SKM-1 treated with dmso at 0.1 percent for 144 hours (cell line): ENCODE measurements at regions not wholly inside any gene's neighbourhood (a gene's known extent, or its start where the extent isn't known, plus 50 kb on each side); places are given as distances from the start of the nearest gene placed in this dataset.
"Not testable (repeated sequence)": the region's sequence is repeated elsewhere in the genome, so short reads cannot be mapped to it uniquely, and the experiment has no call there.

Experiments
- DNase-seq: peaks from one replicate; lab custom pipeline; 2025; ENCODE audit not compliant: unreplicated experiment; lab: John Stamatoyannopoulos, UW

DNA sequence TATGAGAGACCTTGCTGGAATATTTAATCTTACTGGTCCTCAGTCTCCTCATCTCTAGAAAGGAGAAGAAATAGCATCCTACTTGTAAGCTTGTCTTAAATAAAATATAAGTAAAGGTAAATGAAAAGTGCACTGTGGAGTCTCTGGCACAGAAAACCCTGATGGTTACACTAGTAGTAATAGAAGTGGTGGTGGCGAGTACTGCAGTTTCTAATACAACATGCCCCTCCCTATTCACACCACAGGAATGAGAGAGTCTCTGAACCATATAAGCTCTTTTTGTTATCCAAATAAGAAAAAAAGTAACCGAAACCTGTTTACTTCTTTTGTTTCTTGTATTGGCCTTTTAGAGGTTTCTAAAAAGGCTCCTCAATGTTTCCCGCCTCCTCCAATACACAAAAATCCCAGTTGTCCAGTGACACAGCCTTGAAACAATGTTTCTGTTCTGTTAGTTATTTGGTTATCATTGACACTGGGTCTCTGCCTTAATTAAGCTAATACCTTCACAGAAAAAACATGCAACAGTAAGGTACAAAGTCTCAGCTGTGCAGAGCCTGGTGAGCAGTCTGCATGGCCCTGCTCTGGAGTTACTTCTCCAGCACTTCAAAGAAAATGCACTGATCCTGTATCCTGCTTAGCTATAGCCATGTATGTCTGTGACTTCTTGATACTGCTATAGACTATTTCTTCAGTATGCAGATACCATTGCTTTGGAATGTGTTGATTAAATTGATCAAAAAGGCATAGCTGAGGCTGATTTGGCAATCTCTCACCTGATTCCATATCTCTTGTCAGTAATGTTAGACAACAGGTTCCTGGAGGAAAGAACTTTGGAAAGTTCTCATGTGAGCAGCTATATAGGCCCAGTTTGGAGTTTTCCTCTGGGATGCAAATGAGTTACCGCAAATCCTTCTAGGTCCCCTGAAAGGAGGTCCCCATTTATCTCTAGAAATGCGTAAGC is 315.6 kb upstream of the IL12A start:
- DNase-seq: no peak

DNA sequence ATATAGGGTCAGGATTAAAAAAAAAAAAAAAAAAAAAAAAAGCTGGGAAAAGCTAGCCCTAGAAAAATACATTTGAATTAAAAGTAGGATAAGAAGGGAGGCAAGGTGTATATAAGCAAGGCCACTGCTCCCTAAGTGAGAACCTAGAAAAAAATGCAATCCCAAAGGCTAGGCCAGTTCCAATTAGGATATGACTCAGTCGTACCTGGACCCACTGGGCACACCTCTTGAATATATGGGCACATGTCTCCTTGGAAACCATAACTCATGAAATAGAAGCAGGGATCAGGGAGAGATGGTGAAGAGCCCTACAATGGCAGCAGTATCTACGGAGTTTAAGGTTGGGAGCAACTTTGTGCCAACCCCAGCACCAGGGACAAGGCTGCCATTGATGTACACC is 314.1 kb upstream of the IL12A start:
- DNase-seq: no peak

DNA sequence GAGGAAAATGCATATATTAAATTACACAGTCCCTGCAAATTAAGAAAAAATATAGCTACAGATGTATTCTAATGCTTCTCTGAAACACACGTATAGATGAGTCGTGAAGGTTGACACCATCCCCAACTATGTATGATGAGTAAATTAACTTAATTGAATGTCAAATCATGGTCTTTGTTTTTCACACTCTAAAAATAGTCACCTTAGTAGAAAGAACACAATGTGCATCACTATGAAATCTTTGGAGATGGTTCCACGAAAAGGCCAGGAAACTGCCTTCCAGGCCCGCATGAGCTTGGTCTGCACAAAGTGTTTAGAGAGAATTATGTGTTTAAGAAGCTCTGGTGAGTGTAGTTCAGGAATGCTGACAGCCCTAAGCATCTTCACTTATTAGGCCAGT is 313.4 kb upstream of the IL12A start:
- DNase-seq: no peak

DNA sequence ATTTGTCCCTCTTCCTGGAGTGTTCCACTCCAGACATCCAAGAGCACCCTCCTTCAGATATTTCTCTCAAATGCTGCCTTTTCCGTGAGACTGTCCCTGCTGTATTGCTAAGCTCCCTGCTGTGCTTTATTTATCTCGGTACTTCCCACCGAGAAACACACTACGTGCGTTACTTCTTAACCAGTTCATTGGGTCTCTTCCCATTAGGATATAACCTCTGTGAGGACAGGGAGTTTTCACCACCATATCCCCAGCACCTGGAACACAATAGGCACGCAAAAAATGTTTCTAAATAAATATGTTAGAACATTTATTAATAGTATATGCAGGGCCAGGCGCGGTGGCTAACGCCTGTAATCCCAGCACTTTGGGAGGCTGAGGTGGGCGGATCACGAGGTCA is 308.7 kb upstream of the IL12A start:
- DNase-seq: no peak

DNA sequence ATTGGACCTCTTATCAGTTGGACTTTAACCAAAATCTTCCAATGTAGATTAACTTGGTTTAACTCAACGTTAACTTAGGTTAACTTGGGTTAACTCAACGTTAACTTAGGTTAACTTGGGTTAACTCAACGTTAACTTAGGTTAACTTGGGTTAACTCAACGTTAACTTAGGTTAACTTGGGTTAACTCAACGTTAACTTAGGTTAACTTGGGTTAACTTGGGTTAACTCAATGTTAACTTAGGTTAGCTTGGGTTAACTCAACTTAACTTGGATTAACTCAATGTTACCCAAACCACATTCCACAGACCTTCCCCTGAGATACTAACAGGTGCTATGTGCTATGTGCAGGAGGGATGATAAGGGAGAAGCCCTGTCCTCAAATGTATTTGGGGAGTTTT is 306.9 kb upstream of the IL12A start:
- DNase-seq: not testable (repeated sequence)

DNA sequence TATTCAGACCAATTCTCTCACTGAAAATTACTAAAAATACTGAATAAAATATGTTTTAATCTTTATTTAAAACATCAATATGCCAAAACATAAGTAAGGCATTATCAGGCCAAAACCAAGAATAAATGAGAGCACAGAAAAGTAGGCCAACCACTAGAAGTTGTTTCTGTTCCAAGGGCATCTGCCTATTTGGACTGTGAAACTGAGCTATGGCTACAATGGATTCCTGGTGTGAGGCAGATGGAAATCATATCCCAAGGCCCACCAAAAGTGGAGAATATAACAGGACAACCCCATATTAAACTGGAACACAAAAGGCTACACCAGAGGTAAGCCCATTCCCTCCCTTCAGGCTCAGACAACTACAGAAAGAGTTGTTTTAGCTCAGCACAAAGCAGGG is 302.8 kb upstream of the IL12A start:
- DNase-seq: no peak

DNA sequence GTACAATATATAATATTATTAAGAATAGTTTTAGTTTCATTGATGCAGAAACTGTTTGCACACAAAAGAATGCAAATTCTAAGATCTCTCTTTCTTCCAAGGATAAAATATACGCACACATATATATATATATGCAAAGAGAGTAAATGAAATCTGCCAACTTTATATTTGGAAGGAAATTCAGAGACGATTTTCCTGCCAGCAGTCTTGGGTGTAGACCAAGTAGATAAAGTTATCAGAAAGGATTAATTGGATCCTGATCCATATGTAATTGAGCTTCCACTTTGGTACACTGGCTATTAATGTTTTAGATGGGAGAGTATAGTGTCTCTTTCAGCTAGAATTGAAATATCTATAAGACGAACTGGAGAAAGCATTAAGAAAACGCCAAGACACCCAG is 295.4 kb upstream of the IL12A start:
- DNase-seq: no peak

DNA sequence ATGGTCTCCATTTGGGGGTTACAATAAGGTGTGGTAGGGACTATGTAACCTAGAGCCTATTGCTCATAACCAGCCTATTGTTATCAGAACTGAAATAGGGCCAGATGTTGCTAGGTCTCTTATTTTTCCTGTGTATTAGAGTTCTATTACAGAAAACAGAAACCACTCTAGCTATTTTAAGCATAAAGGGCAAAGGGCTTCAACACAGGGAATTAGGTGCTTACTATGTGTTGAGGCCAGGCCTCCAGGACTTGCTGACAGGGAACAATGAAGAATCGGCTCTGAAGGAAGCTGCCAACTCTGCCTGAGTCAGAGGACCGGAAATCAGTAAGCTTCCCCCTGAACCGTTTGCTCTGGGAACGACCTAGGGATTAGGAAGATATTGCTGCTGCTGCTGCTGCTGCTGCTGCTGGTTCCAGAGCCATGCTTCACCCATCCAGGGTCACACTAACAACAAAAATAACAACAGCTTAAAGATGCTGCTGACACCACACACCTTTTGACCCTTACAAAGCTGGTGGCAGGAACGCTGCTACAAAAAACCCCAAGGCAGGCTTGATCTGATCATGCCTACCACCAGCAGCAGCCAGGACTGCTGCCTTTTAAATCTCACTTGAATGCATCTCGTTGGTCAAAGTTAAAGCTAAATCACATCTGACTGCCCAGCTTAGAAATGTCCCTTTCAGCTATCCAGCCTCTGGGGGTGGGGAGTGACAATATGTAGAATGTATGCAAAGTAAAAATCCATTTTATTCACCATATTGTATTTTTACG is 276.9 kb upstream of the IL12A start:
- DNase-seq: no peak

DNA sequence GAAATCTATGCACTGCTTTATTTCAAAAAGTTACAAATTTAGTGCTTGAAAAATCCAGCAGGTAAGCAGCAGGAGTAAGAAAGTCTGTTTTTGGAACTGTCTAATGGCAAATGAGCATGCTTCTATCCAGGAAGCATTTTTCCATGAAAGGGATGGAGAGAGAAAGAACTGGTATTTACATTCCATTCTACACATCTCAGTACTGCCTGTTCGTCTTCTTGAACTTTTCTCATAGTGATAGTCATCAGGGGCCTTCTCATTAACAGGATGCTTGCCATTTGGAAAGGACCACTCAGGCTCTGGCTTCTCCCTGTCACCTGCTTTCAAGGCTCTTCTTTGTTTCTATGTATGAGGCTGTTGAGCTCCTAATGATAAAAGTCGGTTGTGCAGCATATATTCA is 267.3 kb upstream of the IL12A start:
- no peak for DNase-seq

DNA sequence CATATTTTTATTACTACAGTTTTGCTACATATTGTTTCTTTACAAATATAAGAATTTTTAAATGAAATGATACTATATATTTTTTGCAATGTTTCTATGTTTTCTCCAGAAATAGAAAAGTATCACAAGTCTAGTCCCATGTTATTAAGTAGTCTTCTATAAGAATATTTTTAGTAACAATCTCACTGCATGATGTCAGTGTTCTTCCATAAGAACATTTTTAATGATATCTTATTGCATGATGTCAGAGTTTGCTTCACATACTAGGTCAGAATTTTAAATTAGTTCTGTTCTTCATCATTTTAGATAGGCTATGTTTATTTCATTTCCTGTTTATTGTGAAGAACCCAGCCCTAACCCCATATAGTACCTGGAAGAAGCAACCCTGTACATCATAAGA is 265.3 kb upstream of the IL12A start:
- no peak for DNase-seq

DNA sequence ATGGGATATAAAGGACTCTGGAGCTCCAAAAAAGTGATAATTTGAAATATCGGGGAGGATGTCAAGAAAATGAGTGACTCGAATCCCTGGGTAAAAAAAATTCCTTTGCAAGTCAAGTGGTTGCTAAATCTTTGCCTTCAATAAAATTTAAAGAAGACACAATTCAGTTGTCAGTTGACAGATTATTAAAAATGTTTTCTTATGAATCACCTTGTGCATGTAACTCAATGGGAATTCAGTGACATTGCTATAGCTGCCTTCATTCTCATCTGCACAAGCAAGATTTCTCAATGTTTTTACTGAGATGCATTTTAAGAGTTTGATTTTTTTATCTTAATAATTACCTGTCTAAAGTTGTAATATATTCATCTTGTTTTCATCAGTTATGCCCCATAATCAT is 264.0 kb upstream of the IL12A start:
- no peak for DNase-seq

DNA sequence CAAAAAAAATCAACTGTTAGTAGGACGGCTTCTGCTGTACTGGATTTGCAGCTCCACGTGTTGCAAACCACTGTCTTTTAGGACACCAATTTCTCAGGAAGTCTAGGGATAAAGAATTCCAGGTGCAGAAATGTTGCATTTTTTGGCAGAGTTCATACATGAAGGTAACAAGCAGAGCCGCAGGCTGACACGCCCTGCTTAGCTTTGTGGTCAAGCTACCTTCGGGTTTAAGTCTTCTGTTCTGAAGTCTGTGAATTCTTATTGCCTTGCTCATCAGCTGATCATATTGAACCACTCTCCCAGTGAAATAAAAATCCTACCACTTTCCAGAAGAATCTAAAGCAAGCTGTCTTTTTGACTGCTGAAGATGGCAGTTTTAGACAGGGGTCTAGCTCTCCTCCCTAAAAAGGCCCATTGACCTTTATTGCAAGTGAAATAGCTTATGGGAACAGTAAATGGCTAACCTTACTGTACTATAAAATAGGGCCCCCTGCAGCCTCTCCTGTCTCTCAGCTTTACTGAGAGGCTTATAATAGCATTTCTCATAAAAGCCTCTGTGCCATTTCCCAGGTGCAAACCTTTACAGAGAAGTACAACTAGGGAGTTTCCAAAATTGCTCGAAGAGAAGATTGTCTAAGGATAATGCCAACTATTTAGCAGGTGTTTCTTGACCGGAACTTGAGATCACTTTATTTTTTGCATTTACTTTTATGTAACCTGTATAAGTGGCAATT is 262.2 kb upstream of the IL12A start:
- DNase-seq: no peak

DNA sequence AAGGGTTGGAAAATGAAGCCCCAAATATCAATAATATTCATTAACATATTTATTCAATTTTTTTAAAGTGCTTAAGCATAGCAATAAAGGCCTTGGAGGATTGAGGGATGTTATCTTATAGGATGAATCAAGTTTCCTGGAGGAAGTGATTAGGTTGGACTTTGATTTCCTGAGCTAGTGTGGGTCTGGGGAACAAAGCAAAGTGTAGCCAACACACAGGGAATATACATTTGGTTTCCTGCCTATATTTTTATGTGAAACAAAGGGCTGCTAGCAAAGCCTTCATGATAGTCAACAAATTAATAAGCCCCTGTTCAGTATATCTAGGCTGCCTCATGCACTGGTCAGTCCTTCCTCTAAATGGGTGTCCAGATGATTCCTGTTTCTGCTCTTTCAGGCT is 261.1 kb upstream of the IL12A start:
- DNase-seq: no peak

DNA sequence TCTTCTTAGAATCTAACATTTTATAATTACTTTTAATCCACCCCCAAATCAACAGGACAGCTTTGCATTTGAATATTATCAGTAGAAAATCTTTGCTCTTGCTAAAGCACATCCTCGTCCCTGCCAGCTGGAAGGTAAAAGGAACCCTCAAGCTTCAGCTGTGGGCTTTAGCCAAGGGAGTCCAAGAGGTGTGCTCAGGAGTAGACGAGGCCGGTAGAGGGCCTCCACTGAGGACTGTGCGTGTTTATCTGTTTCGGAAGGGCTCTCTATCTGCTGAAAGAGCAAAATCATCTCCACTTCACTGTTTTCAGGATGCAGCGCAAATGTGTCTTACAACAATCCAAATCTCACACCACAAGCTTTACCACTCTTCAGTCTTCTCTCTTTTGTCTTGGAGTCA is 257.4 kb upstream of the IL12A start:
- no peak for DNase-seq

DNA sequence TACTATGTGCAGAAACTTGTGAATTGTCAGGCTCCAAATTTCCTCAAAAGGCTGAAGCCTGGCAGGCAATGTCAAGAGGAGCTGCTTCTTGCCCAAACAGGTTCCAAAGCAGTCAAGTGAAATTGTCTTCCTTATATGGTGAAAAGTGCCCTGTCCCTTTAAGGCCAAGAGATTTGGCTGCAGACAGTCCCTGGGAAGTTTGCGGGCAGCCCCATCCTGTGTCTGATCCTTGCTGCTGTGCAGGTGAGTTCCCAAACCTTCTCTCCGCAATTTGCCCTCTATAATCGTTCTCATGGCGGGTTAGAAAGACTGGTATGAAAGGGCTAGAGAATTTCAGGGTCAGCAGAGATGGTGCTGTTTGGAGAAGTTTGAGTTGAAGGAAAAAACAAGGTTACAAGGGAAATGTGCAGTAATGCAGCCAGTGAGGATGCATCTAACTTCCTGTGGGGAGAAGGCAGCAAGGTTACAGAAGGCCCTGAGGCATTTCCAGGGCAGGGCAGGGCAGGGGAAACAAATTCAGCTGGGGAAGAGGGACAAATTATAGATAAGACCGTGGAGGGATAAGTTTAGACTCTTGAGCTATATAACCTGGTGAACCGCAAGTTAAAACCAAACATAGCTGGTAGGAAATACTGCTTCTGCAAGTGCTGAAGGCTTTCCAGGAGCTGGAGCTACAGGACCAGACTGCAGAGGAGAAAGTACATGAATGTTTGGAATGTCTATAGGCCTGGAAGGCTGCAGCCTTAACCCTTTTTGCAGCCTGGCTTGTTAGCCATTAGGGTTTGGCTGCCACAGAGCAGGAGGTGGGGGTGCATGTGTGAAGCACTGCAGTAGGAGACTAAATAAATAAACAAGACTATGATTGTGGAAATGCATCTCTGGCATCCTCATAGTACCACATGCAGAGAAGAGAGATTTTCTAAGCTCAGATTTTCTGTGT is 256.2 kb upstream of the IL12A start:
- DNase-seq: no peak

DNA sequence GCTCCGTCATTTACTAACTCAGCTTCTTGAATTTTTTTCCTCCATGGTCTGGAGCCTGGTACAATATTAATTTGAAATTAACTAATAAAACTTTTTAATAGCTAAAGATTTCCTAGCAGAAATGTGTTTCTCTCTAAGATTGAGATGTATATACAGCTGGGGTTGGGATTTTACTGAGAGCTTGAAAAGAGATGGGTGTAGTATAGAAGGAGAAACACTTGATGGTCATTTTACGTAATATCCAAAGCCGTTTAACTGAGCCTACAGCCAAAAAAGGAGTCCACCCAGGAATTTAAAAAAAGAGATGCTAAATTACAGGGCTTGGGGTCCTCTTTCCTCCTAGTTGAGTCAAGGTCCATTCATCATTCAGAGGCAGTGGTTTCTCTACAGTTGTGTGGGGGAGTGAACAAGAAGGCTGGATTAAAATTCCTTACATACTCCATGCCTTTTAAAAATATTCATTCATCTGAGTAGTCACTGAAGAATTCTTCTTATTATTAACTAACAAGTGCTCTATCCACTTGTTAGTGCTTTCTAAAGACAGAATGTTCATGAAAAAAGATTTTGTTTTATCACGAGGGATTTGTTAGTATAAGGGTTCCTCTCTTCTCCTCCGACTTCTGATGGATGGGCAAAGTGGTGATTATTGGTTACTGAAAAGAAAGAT is 255.3 kb upstream of the IL12A start:
- no peak for DNase-seq

DNA sequence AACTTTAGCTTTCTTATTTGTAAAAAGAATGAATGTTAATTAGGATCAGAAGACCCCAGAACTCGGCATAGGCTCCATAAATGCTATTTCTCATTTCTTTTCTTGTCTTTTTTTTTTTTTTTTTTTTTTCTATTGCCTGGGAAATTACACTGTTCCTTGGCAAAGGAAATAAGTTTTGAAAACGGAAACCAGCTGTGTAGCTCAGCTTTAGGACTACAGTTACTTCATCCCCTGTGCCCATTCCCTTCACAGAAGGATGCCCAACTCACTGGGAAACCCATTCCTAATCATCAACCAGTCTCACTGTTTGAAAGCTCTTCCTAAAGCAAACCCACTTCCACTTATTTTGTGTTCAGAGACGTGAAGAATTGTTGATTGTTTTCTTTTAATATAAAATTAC is 254.0 kb upstream of the IL12A start:
- DNase-seq: no peak

DNA sequence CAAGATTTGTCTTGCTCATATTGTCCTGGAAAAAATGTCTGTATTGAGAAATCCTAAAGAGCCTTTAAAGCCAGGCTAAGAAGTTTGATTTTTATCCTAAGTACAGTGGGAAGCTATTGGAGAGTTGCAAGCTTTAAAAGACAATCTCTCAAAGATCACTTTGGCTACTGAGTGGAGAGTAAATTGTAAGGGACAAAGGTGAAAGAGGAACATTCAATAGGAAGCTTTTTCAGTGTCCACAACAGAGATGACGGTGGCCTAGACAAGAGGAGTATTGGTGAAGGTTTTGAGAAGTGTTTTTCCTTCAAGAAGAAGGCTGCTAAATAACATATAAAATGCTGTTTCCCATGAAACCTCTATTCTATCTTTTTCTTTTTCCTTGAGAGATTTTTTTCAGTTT is 249.5 kb upstream of the IL12A start:
- no peak for DNase-seq

DNA sequence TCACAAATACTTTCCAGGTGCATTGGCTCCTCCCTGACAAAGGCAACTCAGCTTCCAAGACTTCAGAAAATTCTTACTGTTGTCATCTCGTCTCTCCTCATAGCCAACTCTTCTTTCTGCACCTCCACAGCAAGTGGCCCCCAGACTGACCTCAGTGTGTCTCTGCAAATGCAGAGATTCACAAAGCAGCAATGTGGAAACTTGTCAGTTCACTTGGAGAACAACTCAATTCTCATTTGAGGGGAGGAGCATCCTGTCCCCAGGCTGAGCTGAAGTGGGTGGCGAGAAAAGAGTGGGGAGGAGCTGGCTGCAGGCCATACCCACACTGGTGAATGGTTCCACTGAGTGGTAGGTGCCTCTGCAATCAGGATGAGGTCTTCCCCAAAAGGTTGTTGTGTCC is 248.7 kb upstream of the IL12A start:
- DNase-seq: no peak

DNA sequence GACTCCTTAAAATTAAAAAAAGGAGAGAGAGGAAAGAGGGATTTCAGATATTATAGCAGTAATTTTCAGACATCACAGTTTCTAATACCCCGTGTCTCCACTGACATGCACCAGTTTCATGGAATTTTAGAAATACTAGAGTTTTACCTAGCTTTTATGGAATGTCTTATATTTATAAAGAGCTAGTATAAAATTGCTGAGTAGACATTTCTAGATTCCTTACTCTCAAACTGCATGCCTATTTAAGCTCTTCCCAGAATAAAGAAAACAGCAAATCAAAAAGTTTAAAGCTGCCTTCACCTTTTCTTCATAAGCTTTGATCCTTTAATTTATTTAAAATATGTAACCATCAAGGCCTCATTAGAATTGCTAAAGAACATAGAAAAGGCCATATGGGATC is 247.4 kb upstream of the IL12A start:
- no peak for DNase-seq
